Mesenchymal stem cell (in vitro differentiated cells and primary cell): ENCODE measurements at regions not wholly inside any gene's neighbourhood (a gene's known extent, or its start where the extent isn't known, plus 50 kb on each side); places are given as distances from the start of the nearest gene placed in this dataset.

Source experiments
- DNase-seq: peaks from one replicate; pipeline ENCODE4 v3.0.0-alpha.2; 2013
- H2AFZ ChIP-seq: one replicate; pipeline ENCODE4 v1.6.1; 2013; ENCODE audit warnings: low read depth, mild to moderate bottlenecking, control low read depth, inconsistent platforms, low read length, moderate library complexity
- H2AK5ac ChIP-seq: 2 replicates; pipeline ENCODE4 v1.6.1; 2013; ENCODE audit warnings: low read length, moderate library complexity, mild to moderate bottlenecking, inconsistent platforms; ENCODE audit not compliant: severe bottlenecking
- H2BK120ac ChIP-seq: one replicate; pipeline ENCODE4 v1.6.1; 2013; ENCODE audit warnings: low read depth, mild to moderate bottlenecking, inconsistent platforms, low read length, moderate library complexity
- H2BK12ac ChIP-seq, 2 experiments: one replicate each; pipeline ENCODE4 v1.6.1; 2013; ENCODE audit warnings: inconsistent platforms in 2 of 2, low read length in 2 of 2, mild to moderate bottlenecking in 2 of 2, moderate library complexity in 2 of 2, control low read depth in 1 of 2
- H2BK15ac ChIP-seq: one replicate; pipeline ENCODE4 v1.6.1; 2013; ENCODE audit warnings: mild to moderate bottlenecking, low read depth, inconsistent platforms; ENCODE audit not compliant: poor library complexity, severe bottlenecking
- H2BK5ac ChIP-seq: 2 replicates; pipeline ENCODE4 v1.6.1; 2013; ENCODE audit warnings: low read depth, mild to moderate bottlenecking, low read length, control low read depth, inconsistent platforms; ENCODE audit not compliant: poor library complexity, severe bottlenecking
- H3K14ac ChIP-seq, 2 experiments: one replicate each; pipeline ENCODE4 v1.6.1; 2013; ENCODE audit warnings: inconsistent platforms in 2 of 2, low read length in 2 of 2, control low read depth in 1 of 2, mild to moderate bottlenecking in 1 of 2, moderate library complexity in 1 of 2
- H3K18ac ChIP-seq, 2 experiments: one replicate each; pipeline ENCODE4 v1.6.1; 2013; ENCODE audit warnings: inconsistent platforms in 2 of 2, low read length in 2 of 2, control low read depth in 1 of 2, low read depth in 1 of 2, mild to moderate bottlenecking in 1 of 2
- H3K23ac ChIP-seq, 2 experiments: one replicate each; pipeline ENCODE4 v1.6.1; 2013; ENCODE audit warnings: inconsistent platforms in 2 of 2, low read length in 2 of 2, mild to moderate bottlenecking in 2 of 2, moderate library complexity in 2 of 2, control low read depth in 1 of 2
- H3K27ac ChIP-seq: 2 replicates; pipeline ENCODE4 v1.5.1; 2013; ENCODE audit warnings: mild to moderate bottlenecking, moderate library complexity, low read length, control low read depth, inconsistent platforms; ENCODE audit not compliant: poor library complexity, severe bottlenecking
- H3K27me3 ChIP-seq, 2 experiments: 2 replicates each; pipeline versions ENCODE4 v1.6.1 to v1.7.0; 2013; ENCODE audit warnings: low read length in 2 of 2, mild to moderate bottlenecking in 2 of 2, moderate library complexity in 2 of 2, control low read depth in 1 of 2, inconsistent platforms in 1 of 2; ENCODE audit not compliant: control insufficient read depth in 1 of 2, insufficient read depth in 1 of 2
- H3K36me3 ChIP-seq, 2 experiments: 2 replicates each; pipeline versions ENCODE4 v1.6.1 to v1.7.0; 2013; ENCODE audit warnings: low read length in 2 of 2, control low read depth in 1 of 2, inconsistent platforms in 1 of 2, low read depth in 1 of 2, mild to moderate bottlenecking in 1 of 2; ENCODE audit not compliant: insufficient read depth in 2 of 2, control insufficient read depth in 1 of 2
- H3K4ac ChIP-seq, 2 experiments: one replicate each; pipeline ENCODE4 v1.6.1; 2013; ENCODE audit warnings: inconsistent platforms in 2 of 2, low read length in 2 of 2, mild to moderate bottlenecking in 2 of 2, moderate library complexity in 2 of 2, control low read depth in 1 of 2, low read depth in 1 of 2
- H3K4me1 ChIP-seq: 2 replicates; pipeline ENCODE4 v1.6.1; 2013; ENCODE audit warnings: low read depth, low read length, control low read depth; ENCODE audit not compliant: control insufficient read depth, insufficient read depth
- H3K4me2 ChIP-seq: 2 replicates; pipeline ENCODE4 v1.6.1; 2013; ENCODE audit warnings: low read length, mild to moderate bottlenecking, inconsistent platforms; ENCODE audit not compliant: poor library complexity, severe bottlenecking
- H3K4me3 ChIP-seq, 2 experiments: 2 replicates each; pipeline versions ENCODE4 v1.5.1 to v1.7.0; 2013; ENCODE audit warnings: low read length in 2 of 2, mild to moderate bottlenecking in 2 of 2, control low read depth in 1 of 2, low read depth in 1 of 2; ENCODE audit not compliant: insufficient read depth in 1 of 2
- H3K79me1 ChIP-seq: replicated peaks from 2 replicates; pipeline ENCODE4 v1.6.1; 2013; ENCODE audit warnings: mild to moderate bottlenecking, control low read depth, low read length, inconsistent platforms; ENCODE audit not compliant: poor library complexity, severe bottlenecking
- H3K9ac ChIP-seq: 2 replicates; pipeline ENCODE4 v1.7.0; 2013; ENCODE audit warnings: mild to moderate bottlenecking, low read length, moderate library complexity
- H3K9me3 ChIP-seq: 2 replicates; pipeline ENCODE4 v1.7.0; 2013; ENCODE audit warnings: mild to moderate bottlenecking, low read length; ENCODE audit not compliant: control insufficient read depth
- H4K8ac ChIP-seq: one replicate; pipeline ENCODE4 v1.6.1; 2013; ENCODE audit warnings: inconsistent platforms, mild to moderate bottlenecking, low read length, moderate library complexity
- H4K91ac ChIP-seq: one replicate; pipeline ENCODE4 v1.6.1; 2013; ENCODE audit warnings: mild to moderate bottlenecking, low read length, inconsistent platforms
- WGBS: methylation state at CpG from one replicate; pipeline ENCODE4 v1.1.7; 2013; ENCODE audit warnings: mixed read lengths; 5-methylcytosine and 5-hydroxymethylcytosine counted together

DNA sequence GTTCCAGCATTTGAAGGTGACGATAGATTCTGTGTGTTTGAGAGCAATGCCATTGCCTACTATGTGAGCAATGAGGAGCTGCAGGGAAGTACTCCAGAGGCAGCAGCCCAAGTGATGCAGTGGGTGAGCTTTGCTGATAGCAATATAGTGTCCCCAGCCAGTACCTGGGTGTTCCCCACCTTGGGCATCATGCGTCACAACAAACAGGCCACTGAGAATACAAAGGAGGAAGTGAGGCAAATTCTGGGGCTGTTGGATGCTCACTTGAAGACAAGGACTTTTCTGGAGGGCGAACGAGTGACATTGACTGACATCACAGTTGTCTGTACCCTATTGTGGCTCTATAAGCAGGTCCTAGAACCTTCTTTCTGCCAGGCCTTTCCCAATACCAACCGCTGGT, 142.0 kb downstream of the PLS3 start:
- no peaks in the 10 kb centered on the region for H3K4me1 ChIP-seq
- no peak overlapping the region for H4K8ac ChIP-seq
- H2AK5ac ChIP-seq: no peak overlapping the region
- no peak overlapping the region for H2BK120ac ChIP-seq
- no peaks in the 10 kb centered on the region for H3K36me3 ChIP-seq
- no peak overlapping the region for H4K91ac ChIP-seq
- no peak overlapping the region for H3K4me2 ChIP-seq
- no peaks in the 10 kb centered on the region for H3K9me3 ChIP-seq
- H2AFZ ChIP-seq: no peak overlapping the region
- WGBS: 100% methylated on average over 3 of the region's 5 CpGs
- no peak overlapping the region for H2BK15ac ChIP-seq
- H3K27ac ChIP-seq: no peak overlapping the region
- H3K23ac ChIP-seq: no peak overlapping the region
- no peak overlapping the region for H3K4me3 ChIP-seq
- no peak overlapping the region for H2BK12ac ChIP-seq
- H3K27me3 ChIP-seq: peaks cover 0 to 28% of the 10 kb centered on the region in 2 experiments
- H3K79me1 ChIP-seq: no peaks in the 10 kb centered on the region
- H3K9ac ChIP-seq: no peak overlapping the region
- DNase-seq: no peak
- no peak overlapping the region for H2BK5ac ChIP-seq
- no peak overlapping the region for H3K4ac ChIP-seq
- no peak overlapping the region for H3K14ac ChIP-seq
- no peak overlapping the region for H3K18ac ChIP-seq

DNA sequence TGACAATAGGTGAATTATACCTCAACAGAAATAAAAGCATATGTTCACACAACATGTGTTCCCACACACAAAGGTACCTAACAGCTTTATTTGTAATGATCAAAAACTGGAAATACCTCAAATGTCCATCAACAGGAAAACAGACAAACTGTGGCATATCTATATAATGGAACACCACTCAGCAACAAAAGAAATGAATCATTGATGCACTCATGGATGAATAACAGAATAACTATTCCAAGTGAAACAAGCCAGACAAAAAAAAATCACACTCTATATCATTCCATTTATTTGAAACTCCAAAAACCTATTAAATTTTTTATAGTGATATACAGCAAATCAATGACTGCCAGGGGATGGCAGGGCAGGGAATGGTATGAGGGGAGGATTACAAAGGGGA, 148.1 kb downstream of the PLS3 start:
- H3K9ac ChIP-seq: no peak overlapping the region
- no peak overlapping the region for H2BK120ac ChIP-seq
- H2AK5ac ChIP-seq: no peak overlapping the region
- no peak overlapping the region for H3K27ac ChIP-seq
- H2BK15ac ChIP-seq: no peak overlapping the region
- no peak overlapping the region for H3K18ac ChIP-seq
- H3K14ac ChIP-seq: no peak overlapping the region
- H3K36me3 ChIP-seq: no peaks in the 10 kb centered on the region
- DNase-seq: no peak
- peaks cover 0 to 47% of the 10 kb centered on the region in 2 experiments for H3K27me3 ChIP-seq
- H3K4ac ChIP-seq: no peak overlapping the region
- H4K91ac ChIP-seq: no peak overlapping the region
- no peak overlapping the region for H2BK5ac ChIP-seq
- H3K79me1 ChIP-seq: no peaks in the 10 kb centered on the region
- no peak overlapping the region for H3K23ac ChIP-seq
- no peak overlapping the region for H3K4me2 ChIP-seq
- no peak overlapping the region for H3K4me3 ChIP-seq
- no peak overlapping the region for H4K8ac ChIP-seq
- no peaks in the 10 kb centered on the region for H3K9me3 ChIP-seq
- H3K4me1 ChIP-seq: no peaks in the 10 kb centered on the region
- no peak overlapping the region for H2BK12ac ChIP-seq
- H2AFZ ChIP-seq: no peak overlapping the region

DNA sequence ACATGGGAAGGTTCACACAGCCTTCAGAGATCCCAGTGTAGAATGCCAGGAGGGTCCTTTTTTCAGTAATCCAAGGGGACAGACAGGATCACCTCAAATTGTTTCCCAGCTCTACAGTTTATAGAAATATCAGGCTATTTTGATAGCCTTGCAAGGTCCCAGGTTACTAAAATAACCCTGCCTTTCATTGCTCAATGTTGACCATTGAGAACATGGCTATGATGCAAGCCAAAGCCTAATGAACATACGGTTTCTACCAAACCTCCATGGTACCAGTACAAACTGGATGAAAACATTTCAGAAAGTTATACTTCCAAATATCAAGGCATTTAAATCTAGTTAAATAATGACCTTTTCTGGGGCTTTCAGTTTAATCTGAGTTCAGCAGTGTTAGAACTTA, 151.5 kb downstream of the PLS3 start:
- Histone ChIP-seq H3K14ac (no peak overlapping the region), H3K79me1 (no peaks in the 10 kb centered on the region), H2BK15ac (no peak overlapping the region), H3K4me2 (no peak overlapping the region), H3K27ac (no peak overlapping the region), H3K4me1 (no peaks in the 10 kb centered on the region), H3K18ac (no peak overlapping the region), H3K9ac (no peak overlapping the region), H2BK12ac (no peak overlapping the region), H3K23ac (no peak overlapping the region), H2BK120ac (no peak overlapping the region), H2BK5ac (no peak overlapping the region), H3K27me3 (peaks cover 0 to 42% of the 10 kb centered on the region in 2 experiments), H4K8ac (no peak overlapping the region), H3K9me3 (no peaks in the 10 kb centered on the region), H3K4ac (no peak overlapping the region), H3K4me3 (no peak overlapping the region), H3K36me3 (no peaks in the 10 kb centered on the region), H4K91ac (no peak overlapping the region), H2AFZ (no peak overlapping the region), H2AK5ac (no peak overlapping the region)
- no CpG with 5 or more reads among the region's 1 CpG for WGBS
- DNase-seq: no peak

DNA sequence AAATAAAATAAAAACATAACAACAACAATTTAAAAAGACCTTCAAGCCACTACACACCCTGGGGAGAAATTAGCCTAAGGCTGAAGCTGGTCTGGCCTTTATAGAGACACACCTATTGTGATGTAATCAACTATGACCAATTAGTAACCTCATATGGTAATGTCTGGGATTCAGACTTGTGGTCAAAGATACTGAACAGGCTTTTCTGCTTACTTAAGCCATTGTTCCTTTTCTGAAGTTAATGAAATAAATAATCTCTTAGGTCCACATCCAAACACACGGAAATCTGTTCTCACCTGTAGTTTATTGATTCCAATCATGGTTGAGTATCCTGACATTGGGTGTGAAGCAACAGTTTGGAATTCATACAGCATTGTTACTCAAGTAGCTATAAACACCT, 152.5 kb downstream of the PLS3 start:
- H2BK15ac ChIP-seq: no peak overlapping the region
- no peaks in the 10 kb centered on the region for H3K9me3 ChIP-seq
- no peak overlapping the region for H2BK120ac ChIP-seq
- no peak for DNase-seq
- no peak overlapping the region for H4K8ac ChIP-seq
- no peak overlapping the region for H3K14ac ChIP-seq
- no peak overlapping the region for H4K91ac ChIP-seq
- H3K27me3 ChIP-seq: peaks cover 0 to 48% of the 10 kb centered on the region in 2 experiments
- H2BK5ac ChIP-seq: no peak overlapping the region
- H3K4ac ChIP-seq: no peak overlapping the region
- H2BK12ac ChIP-seq: no peak overlapping the region
- no peak overlapping the region for H2AFZ ChIP-seq
- no peak overlapping the region for H3K23ac ChIP-seq
- WGBS: no CpG with 5 or more reads among the region's 1 CpG
- H3K9ac ChIP-seq: no peak overlapping the region
- H3K79me1 ChIP-seq: no peaks in the 10 kb centered on the region
- no peak overlapping the region for H3K18ac ChIP-seq
- no peaks in the 10 kb centered on the region for H3K4me1 ChIP-seq
- H2AK5ac ChIP-seq: no peak overlapping the region
- no peak overlapping the region for H3K27ac ChIP-seq
- no peak overlapping the region for H3K4me3 ChIP-seq
- no peaks in the 10 kb centered on the region for H3K36me3 ChIP-seq
- no peak overlapping the region for H3K4me2 ChIP-seq
